DND-41 (cell line): ENCODE measurements at regions not wholly inside any gene's neighbourhood (a gene's known extent, or its start where the extent isn't known, plus 50 kb on each side); places are given as distances from the start of the nearest gene placed in this dataset.

Source experiments
- ATAC-seq: fragments of 200-7000 bp; cut with Tn5 transposase; 3 replicates; pipeline ENCODE4 v1.9.1; 2021; ENCODE audit warnings: low read depth; ENCODE audit not compliant: insufficient read depth
- DNase-seq: peaks from one replicate; pipeline ENCODE4 v3.0.0-alpha.2; 2020
- H2AFZ ChIP-seq: 2 replicates; pipeline ENCODE4 v1.6.0; 2012; ENCODE audit warnings: low read depth, low read length
- H3K27ac ChIP-seq: 2 replicates; pipeline ENCODE4 v1.5.1; 2012; ENCODE audit warnings: low read length, inconsistent platforms
- H3K27me3 ChIP-seq: fragments of 200-600 bp; sonication (generic); 2 replicates; pipeline ENCODE4 v1.6.0; 2012; ENCODE audit warnings: low read length, mild to moderate bottlenecking, inconsistent platforms; ENCODE audit not compliant: insufficient read depth, poor library complexity
- H3K36me3 ChIP-seq: 2 replicates; pipeline ENCODE4 v1.5.1; 2012; ENCODE audit warnings: low read length, inconsistent platforms; ENCODE audit not compliant: insufficient read depth
- H3K4me1 ChIP-seq: 2 replicates; pipeline ENCODE4 v1.5.1; 2012; ENCODE audit warnings: mild to moderate bottlenecking, low read length; ENCODE audit not compliant: insufficient read depth
- H3K4me2 ChIP-seq: 2 replicates; pipeline ENCODE4 v1.6.0; 2012; ENCODE audit warnings: mild to moderate bottlenecking, moderate library complexity, low read length, inconsistent platforms; ENCODE audit not compliant: insufficient read depth
- H3K4me3 ChIP-seq, 2 experiments: fragments of 200-600 bp in 1 of 2; shearing (Covaris generic) in 1 of 2; 2 replicates each; pipeline ENCODE4 v1.5.1; 2012 to 2016; ENCODE audit warnings: inconsistent platforms in 2 of 2, low read length in 2 of 2, mild to moderate bottlenecking in 2 of 2, low read depth in 1 of 2, moderate library complexity in 1 of 2
- H3K79me2 ChIP-seq: 2 replicates; pipeline ENCODE4 v1.6.0; 2012; ENCODE audit warnings: low read length, inconsistent platforms; ENCODE audit not compliant: insufficient read depth
- H3K9ac ChIP-seq: 2 replicates; pipeline ENCODE4 v1.6.0; 2012; ENCODE audit warnings: low read depth, mild to moderate bottlenecking, inconsistent platforms, low read length, moderate library complexity
- H3K9me3 ChIP-seq: 2 replicates; pipeline ENCODE4 v1.5.1; 2012; ENCODE audit warnings: low read length, moderate library complexity, mild to moderate bottlenecking, inconsistent platforms; ENCODE audit not compliant: insufficient read depth, severe bottlenecking
- H4K20me1 ChIP-seq: 2 replicates; pipeline ENCODE4 v1.6.0; 2012; ENCODE audit warnings: low read length; ENCODE audit not compliant: insufficient read depth
- EZH2 ChIP-seq: IDR thresholded peaks from 3 replicates; pipeline ENCODE4 v1.6.1; 2012; ENCODE audit warnings: borderline replicate concordance, low read depth, mild to moderate bottlenecking, moderate library complexity, low read length, inconsistent platforms; ENCODE audit not compliant: severe bottlenecking
- TF ChIP-seq, protein P1 (sequence below): IDR thresholded peaks from 2 replicates; pipeline ENCODE4 v1.5.1; 2012; ENCODE audit warnings: borderline replicate concordance, low read length, moderate library complexity, mild to moderate bottlenecking; ENCODE audit not compliant: poor library complexity, severe bottlenecking; ENCODE audit errors: extremely low read depth

DNA sequence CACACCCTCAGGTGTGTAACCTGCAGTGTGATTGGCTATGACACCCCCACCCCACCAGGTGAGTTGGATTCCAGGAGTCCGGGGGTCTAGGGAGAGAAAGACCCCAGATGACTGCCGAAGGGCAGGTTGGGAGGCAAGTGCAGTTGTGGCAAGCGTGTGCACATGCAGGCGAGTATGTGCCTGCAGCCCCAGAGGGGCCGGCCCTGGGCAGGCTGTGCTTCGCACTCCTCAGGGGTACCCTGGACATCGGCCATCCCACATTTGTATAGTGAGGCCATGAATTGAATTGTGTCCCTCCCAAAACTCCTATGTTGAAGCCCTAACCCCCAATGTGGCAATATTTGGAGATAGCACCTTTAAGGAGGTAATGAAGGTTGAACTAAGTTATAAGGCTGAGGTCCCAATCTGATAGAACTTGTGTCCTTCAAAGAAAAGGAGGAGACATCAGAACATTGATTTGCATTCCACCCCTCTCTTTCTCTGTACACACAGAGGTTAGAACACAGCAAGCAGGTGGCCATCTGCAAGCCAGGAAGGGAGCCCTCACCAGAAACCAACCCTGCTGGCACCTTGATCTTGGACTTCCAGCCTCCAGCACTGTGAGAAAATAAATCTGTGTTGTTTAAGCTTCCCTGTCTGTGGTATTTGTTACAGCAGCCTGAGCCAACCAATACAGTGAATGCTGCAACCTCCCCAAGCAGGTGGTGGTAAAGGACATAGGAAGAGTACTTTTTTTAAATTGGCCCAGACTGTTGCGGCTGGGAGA lies 241.8 kb downstream of the TFCP2L1 start:
- no peak for TF ChIP-seq EZH2
- TF ChIP-seq, protein P1, sequence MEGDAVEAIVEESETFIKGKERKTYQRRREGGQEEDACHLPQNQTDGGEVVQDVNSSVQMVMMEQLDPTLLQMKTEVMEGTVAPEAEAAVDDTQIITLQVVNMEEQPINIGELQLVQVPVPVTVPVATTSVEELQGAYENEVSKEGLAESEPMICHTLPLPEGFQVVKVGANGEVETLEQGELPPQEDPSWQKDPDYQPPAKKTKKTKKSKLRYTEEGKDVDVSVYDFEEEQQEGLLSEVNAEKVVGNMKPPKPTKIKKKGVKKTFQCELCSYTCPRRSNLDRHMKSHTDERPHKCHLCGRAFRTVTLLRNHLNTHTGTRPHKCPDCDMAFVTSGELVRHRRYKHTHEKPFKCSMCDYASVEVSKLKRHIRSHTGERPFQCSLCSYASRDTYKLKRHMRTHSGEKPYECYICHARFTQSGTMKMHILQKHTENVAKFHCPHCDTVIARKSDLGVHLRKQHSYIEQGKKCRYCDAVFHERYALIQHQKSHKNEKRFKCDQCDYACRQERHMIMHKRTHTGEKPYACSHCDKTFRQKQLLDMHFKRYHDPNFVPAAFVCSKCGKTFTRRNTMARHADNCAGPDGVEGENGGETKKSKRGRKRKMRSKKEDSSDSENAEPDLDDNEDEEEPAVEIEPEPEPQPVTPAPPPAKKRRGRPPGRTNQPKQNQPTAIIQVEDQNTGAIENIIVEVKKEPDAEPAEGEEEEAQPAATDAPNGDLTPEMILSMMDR, result no peak
- Histone ChIP-seq H3K27ac (no peak overlapping the region), H4K20me1 (no peaks in the 10 kb centered on the region), H3K9me3 (no peaks in the 10 kb centered on the region), H3K27me3 (peaks cover 3% of the 10 kb centered on the region), H3K4me2 (no peak overlapping the region), H3K4me1 (no peaks in the 10 kb centered on the region), H3K9ac (no peak overlapping the region), H2AFZ (no peak overlapping the region), H3K4me3 (no peak overlapping the region), H3K79me2 (no peaks in the 10 kb centered on the region), H3K36me3 (no peaks in the 10 kb centered on the region)
- ATAC-seq, result no peak
- DNase-seq, result no peak

DNA sequence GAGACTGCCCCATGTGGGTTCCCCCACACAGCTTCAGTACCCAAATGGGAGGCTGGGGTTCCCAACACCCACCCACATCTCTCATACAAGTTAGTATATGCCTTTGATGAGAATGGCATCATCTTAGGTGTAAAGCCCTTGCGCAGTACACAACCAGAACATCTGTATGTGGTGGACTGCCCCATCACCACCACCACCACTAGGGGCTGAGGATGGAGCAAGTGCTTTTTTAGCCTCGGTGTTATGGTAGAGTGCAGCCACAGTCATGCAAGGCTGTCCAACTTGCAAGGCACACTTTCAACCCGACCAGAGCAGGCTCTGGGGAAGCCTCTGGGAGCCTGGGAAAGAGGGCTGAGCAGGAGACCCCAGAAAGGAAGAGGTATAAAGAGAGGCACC lies 241.2 kb downstream of the TFCP2L1 start:
- no peak for ATAC-seq
- Histone ChIP-seq H3K4me1 (no peaks in the 10 kb centered on the region), H3K27me3 (peaks cover 3% of the 10 kb centered on the region), H2AFZ (no peak overlapping the region), H3K4me2 (no peak overlapping the region), H3K9ac (no peak overlapping the region), H3K36me3 (no peaks in the 10 kb centered on the region), H4K20me1 (no peaks in the 10 kb centered on the region), H3K27ac (no peak overlapping the region), H3K9me3 (no peaks in the 10 kb centered on the region), H3K4me3 (no peak overlapping the region), H3K79me2 (no peaks in the 10 kb centered on the region)
- no peak for TF ChIP-seq EZH2
- TF ChIP-seq, protein P1, result no peak
- no peak for DNase-seq

DNA sequence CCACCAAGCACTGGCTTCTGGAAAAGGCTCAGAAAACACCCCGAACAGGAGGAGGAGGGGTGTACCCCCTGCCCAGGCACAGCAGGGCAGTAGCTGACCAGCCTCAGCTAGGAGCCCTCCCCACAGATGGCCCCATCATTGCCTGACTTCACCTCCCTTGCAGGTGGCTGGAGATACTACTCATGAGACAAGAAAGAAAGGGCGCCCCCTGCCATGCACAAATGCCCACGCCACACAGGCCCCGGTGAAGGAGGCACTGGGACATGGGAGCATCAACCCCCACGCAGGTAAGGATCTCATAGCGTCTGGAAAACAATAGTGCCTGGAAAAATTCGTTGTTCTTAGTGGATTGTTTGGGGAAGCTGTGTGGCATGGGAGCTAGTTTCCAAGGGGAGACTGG lies 240.6 kb downstream of the TFCP2L1 start:
- Histone ChIP-seq H3K27me3 (peaks cover 3% of the 10 kb centered on the region), H3K79me2 (no peaks in the 10 kb centered on the region), H3K4me2 (no peak overlapping the region), H3K9me3 (no peaks in the 10 kb centered on the region), H3K27ac (no peak overlapping the region), H3K4me1 (no peaks in the 10 kb centered on the region), H2AFZ (no peak overlapping the region), H4K20me1 (no peaks in the 10 kb centered on the region), H3K36me3 (no peaks in the 10 kb centered on the region), H3K9ac (no peak overlapping the region), H3K4me3 (no peak overlapping the region)
- TF ChIP-seq, protein P1, result peak; percentile 36
- no peak for TF ChIP-seq EZH2
- ATAC-seq, result no peak
- DNase-seq, result peak; percentile 7

DNA sequence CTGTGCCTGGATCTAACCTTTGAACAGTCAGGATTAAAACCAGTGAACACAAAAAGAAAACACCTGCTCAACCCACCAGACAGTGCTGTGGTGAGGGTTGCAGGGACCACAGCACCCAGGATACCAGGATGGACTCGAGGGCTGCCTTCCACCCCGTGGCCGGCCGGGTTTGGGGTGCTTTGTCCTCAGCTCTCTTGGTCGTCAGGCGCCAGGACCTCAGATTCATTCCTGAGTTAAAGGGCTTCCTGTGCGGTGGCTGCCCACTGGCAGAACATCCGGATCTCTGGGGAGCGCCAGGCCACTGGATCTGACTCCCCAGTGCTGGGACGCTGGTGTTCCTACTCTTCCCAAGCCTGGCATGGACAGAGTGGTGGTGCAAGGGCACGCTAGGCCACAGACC lies 239.8 kb downstream of the TFCP2L1 start:
- no peak overlapping the region for H3K9ac ChIP-seq
- ATAC-seq (no peak), DNase-seq (no peak)
- no peak overlapping the region for H2AFZ ChIP-seq
- H3K4me2 ChIP-seq, result no peak overlapping the region
- H3K27me3 ChIP-seq, result peaks cover 3% of the 10 kb centered on the region
- H4K20me1 ChIP-seq, result no peaks in the 10 kb centered on the region
- no peak overlapping the region for H3K27ac ChIP-seq
- H3K4me3 ChIP-seq, result no peak overlapping the region
- H3K79me2 ChIP-seq, result no peaks in the 10 kb centered on the region
- no peaks in the 10 kb centered on the region for H3K36me3 ChIP-seq
- TF ChIP-seq EZH2, result no peak
- TF ChIP-seq, protein P1, result no peak
- H3K4me1 ChIP-seq, result no peaks in the 10 kb centered on the region
- H3K9me3 ChIP-seq, result no peaks in the 10 kb centered on the region
